Liver (tissue), 3 donors: ENCODE measurements at regions not wholly inside any gene's neighbourhood (a gene's known extent, or its start where the extent isn't known, plus 50 kb on each side); places are given as distances from the start of the nearest gene placed in this dataset.
A peak's percentile ranks its signal among the peaks of the same experiment; 100 is the strongest.

ENCODE experiments used
- ATF3 ChIP-seq: IDR thresholded peaks from 2 replicates; pipeline ENCODE4 v1.6.1; 2016; ENCODE audit warnings: antibody characterized with exemption
- CTCF ChIP-seq: fragments of 150-350 bp; IDR thresholded peaks from 2 replicates; pipeline ENCODE4 v1.5.1; 2017; ENCODE audit warnings: improper control_type of control experiment, low read depth, low read length; ENCODE audit not compliant: missing input control
- EGR1 ChIP-seq, 2 donors: IDR thresholded peaks; 2 replicates each; pipeline ENCODE4 v1.6.1; 2016 to 2018; ENCODE audit warnings: antibody characterized with exemption in 2 of 2, low read depth in 2 of 2
- MAX ChIP-seq: IDR thresholded peaks from 2 replicates; pipeline ENCODE4 v1.6.1; 2016; ENCODE audit warnings: antibody characterized with exemption
- RAD21 ChIP-seq, 2 donors: IDR thresholded peaks; 2 replicates each; pipeline ENCODE4 v1.6.1; 2016; ENCODE audit warnings: antibody characterized with exemption in 2 of 2, mild to moderate bottlenecking in 2 of 2
- REST ChIP-seq: IDR thresholded peaks from 2 replicates; pipeline ENCODE4 v1.6.1; 2016; ENCODE audit warnings: antibody characterized with exemption, mild to moderate bottlenecking
- RXRA ChIP-seq, 2 donors: IDR thresholded peaks; 2 replicates each; pipeline ENCODE4 v1.6.1; 2017 to 2018; ENCODE audit warnings: antibody characterized with exemption in 2 of 2, mild to moderate bottlenecking in 1 of 2
- SP1 ChIP-seq: IDR thresholded peaks from 2 replicates; pipeline ENCODE4 v1.6.1; 2018; ENCODE audit warnings: antibody characterized with exemption, mild to moderate bottlenecking
- TAF1 ChIP-seq: conservative IDR thresholded peaks from 2 replicates; pipeline ENCODE4 v1.6.1; 2016; ENCODE audit warnings: antibody characterized with exemption, mild to moderate bottlenecking
- ZBTB33 ChIP-seq: IDR thresholded peaks from 2 replicates; pipeline ENCODE4 v1.6.1; 2016; ENCODE audit warnings: antibody characterized with exemption
- donor health status: healthy.
- donor health status: healthy.

GRCh38 chr4:56212774-56213173, 174.5 kb downstream of the AASDH start:
- TF ChIP-seq CTCF (no peak), ATF3 (no peak), MAX (no peak), EGR1 (IDR thresholded peaks at IDR 0.05; ENCODE audit: low read depth in 2 of 2) (no peak), RXRA (IDR thresholded peaks at IDR 0.05) (no peak), RAD21 (IDR thresholded peaks at IDR 0.05) (peak in 1 of 2 donors; percentile 7), REST (no peak), SP1 (peak; percentile 38), ZBTB33 (no peak), TAF1 (no peak)
